Endometrium (tissue), 2 donors: ENCODE measurements at regions not wholly inside any gene's neighbourhood (a gene's known extent, or its start where the extent isn't known, plus 50 kb on each side); places are given as distances from the start of the nearest gene placed in this dataset.

ENCODE experiments used
- FAIRE-seq: peaks from 2 replicates; lab custom pipeline; 2012; peaks lifted over from hg19 to GRCh38; lab: Jason Lieb, UNC
- donor health status: control.
- donor health status: control.

GRCh38 chr13:31385540-31385939, 185.8 kb downstream of the B3GLCT start:
- FAIRE-seq = no peak

- FAIRE-seq = no peak
Observed at GRCh38 chr13:31394506-31394905, 194.7 kb downstream of the B3GLCT start.

- FAIRE-seq = no peak
Observed at GRCh38 chr13:31395090-31395489, 195.3 kb downstream of the B3GLCT start.

- no peak for FAIRE-seq
Observed at GRCh38 chr13:31399690-31400089, 199.9 kb downstream of the B3GLCT start.

GRCh38 chr13:31403711-31404110, 203.9 kb downstream of the B3GLCT start:
- peak; percentile 90 for FAIRE-seq

GRCh38 chr13:31408927-31409326, 209.2 kb downstream of the B3GLCT start:
- FAIRE-seq = no peak

GRCh38 chr13:31409678-31410356, 210.0 kb downstream of the B3GLCT start:
- no peak for FAIRE-seq

- no peak for FAIRE-seq
Observed at GRCh38 chr13:31413516-31413915, 213.7 kb downstream of the B3GLCT start.

- FAIRE-seq = no peak
Observed at GRCh38 chr13:31416066-31416465, 216.3 kb downstream of the B3GLCT start.

- FAIRE-seq = no peak
Observed at GRCh38 chr13:31418186-31418585, 218.4 kb downstream of the B3GLCT start.

GRCh38 chr13:31421756-31422155, 222.0 kb downstream of the B3GLCT start:
- no peak for FAIRE-seq

- FAIRE-seq = peak; percentile 60
Observed at GRCh38 chr13:31424130-31424729, 224.5 kb downstream of the B3GLCT start.

GRCh38 chr13:31426395-31426794, 226.6 kb downstream of the B3GLCT start:
- no peak for FAIRE-seq

GRCh38 chr13:31427151-31428100, 227.7 kb downstream of the B3GLCT start:
- no peak for FAIRE-seq

- no peak for FAIRE-seq
Observed at GRCh38 chr13:31431722-31432137, 232.0 kb downstream of the B3GLCT start.

- no peak for FAIRE-seq
Observed at GRCh38 chr13:31433207-31433606, 233.4 kb downstream of the B3GLCT start.

GRCh38 chr13:31433746-31434145, 234.0 kb downstream of the B3GLCT start:
- FAIRE-seq = no peak

GRCh38 chr13:31434613-31435012, 234.8 kb downstream of the B3GLCT start:
- no peak for FAIRE-seq

GRCh38 chr13:31435536-31435935, 235.8 kb downstream of the B3GLCT start:
- no peak for FAIRE-seq

GRCh38 chr13:31436478-31436877, 236.7 kb downstream of the B3GLCT start:
- FAIRE-seq = no peak

- no peak for FAIRE-seq
Observed at GRCh38 chr13:31437975-31438374, 238.2 kb downstream of the B3GLCT start.

GRCh38 chr13:31440132-31440531, 240.4 kb downstream of the B3GLCT start:
- FAIRE-seq = no peak
